GM21381 (cell line): ENCODE measurements at regions not wholly inside any gene's neighbourhood (a gene's known extent, or its start where the extent isn't known, plus 50 kb on each side); places are given as distances from the start of the nearest gene placed in this dataset.

ENCODE experiments used
- ATAC-seq: cut with Tn5 transposase; IDR thresholded peaks from one replicate; pipeline ENCODE4 v1.9.1; 2021; ENCODE audit warnings: mild to moderate bottlenecking, moderate library complexity; ENCODE audit not compliant: unreplicated experiment

DNA sequence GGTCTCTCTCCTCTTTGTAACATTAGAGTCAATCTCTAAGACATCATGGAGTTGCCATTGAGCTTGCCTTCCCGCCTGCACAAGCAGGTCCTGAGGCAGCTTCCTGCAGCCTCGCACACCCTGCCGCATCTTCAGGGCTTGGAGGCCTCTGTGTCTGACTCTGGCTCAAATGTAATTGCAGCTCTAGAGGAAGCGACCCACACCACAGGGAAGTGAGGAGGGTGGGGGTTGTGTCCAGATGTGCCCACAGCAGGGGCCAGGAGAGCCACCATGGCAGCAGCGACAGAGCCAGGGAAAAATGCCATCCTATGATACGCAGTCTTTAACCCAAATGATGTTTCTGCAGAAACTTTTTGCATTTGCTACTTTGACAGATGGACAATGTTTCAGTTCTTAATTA, 216.0 kb upstream of the ZNF32 start:
- no peak for ATAC-seq

DNA sequence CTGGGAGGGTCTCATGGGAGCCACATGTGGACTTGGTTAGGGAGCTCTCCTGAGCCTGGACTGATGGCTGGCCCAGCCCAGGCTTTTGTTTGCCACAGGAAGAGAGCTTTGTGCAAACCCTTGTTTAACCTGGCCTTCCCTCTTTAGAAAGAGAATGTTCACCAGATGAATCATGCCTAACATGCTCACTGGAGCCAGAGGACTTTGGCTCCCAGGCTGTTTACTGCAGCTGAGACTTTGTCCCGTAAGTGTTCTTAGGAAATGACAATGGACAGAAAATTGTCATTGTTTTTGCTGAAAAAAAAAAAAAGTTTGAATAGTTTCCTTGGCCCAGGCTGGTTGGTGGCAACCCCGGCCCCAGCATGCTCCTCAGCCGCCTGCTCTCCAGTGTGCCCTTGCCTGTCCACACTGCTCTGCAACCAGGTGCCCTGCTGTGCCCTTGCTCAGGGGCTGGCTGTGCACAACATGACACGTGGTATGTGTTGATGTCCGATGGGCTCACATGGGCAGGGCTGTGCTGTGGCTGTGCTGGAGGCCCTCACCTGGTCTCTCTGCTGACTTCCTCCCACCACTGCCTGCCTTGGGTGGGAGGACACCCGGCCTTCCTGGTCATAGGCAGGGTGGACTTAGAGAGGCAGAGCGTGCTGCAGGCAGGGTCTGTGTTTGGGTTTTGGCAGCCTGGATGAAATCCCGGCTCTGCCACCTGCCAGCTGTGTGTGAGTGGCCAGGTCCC, 215.3 kb upstream of the ZNF32 start:
- no peak for ATAC-seq

DNA sequence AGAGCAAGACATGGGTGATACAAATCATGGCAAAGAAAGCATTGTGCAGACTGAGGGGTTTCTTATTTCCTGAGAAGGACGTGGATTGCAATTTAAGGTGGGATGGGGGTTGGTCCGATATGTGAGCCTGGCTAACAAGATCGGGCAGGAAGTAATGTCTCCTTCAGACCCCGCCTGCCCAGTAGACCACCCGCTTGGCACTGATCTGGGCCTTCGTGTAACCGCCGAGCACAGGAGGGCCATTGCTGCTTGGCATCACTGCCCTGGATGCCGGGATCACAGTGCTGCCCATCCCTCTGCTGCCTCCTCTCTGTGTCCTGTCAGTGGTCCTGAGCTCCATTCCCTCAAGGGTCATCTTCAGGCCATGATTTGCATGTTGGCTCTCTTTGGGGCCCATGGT, 214.6 kb upstream of the ZNF32 start:
- ATAC-seq: no peak

DNA sequence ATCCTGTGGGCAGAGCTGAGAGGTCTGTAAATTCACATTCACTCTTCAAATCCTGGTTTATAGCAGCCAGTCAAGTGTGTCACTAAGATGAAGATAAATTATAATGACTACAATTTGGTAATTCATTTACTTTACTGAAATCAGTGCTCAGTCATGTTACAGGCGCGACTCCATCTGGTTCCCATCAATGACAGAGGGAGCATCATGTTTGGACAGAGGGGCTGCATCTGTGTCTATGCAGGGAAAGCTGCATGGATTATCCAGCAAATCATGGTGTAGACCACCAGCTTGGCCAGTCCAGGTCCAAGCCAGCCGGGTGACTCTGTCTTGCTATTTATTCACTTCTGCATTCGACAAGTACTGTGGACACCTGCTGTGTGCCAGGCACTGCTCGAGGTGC, 214.1 kb upstream of the ZNF32 start:
- ATAC-seq: no peak

DNA sequence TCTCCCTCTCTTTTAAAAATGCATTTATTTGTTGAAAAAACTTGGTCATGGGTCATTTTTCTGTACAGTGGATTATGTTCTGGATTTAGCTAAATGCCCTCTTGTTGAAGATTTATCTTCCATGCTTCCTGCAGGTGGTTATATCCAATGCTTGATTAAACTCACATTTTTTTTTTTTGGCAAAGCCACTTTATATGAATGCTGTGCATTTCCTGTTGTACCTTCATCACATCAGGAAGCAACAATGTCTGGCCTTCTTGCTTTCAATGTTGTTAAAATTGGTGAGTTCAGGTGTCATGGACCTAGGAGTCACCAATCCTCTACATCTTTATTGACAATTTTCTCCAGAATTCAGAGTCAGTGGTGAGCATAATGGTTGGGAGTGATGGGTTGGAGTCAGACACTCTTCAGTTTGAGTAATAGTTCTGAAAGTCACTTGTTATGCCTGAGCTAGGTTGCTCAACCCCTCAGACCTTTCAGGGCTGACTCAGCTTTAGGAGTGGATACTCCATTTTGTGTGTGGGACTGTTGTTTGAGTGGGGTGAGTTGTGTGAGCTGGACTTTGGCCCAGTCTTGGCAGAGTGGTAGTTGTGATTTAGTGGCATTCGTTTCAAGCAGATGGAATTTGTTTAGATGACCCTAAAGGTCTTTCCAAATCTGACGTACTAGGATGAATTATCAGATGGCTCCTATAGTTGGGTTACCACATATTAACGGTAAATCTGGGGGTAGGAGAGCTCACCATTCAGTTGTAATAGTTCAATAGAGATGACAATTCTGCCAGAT, 213.5 kb upstream of the ZNF32 start:
- ATAC-seq: no peak

DNA sequence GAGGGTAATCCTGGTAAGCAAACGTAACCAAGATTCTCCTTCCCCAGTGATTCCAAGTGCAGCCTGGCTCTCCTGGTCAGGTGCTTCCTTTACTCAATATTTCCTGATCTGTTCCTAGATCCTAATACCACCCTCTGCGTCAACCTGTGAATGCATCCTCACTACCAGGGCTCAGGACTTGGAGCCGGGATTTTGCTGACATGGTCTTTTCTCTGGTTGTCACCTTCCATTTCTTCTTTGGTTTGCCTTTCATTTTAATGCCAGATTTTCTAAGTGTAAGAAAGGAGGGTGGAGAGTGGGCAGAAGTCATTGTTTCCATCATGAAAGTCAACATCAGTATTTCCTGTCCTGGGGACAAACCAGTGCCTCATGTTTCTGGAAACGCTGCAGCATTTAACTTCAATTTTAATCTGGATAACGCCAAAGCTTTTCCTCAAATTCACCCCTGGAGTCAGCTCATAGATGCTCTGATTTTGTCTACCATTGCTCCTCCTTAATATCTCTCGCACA, 210.4 kb upstream of the ZNF32 start:
- no peak for ATAC-seq

DNA sequence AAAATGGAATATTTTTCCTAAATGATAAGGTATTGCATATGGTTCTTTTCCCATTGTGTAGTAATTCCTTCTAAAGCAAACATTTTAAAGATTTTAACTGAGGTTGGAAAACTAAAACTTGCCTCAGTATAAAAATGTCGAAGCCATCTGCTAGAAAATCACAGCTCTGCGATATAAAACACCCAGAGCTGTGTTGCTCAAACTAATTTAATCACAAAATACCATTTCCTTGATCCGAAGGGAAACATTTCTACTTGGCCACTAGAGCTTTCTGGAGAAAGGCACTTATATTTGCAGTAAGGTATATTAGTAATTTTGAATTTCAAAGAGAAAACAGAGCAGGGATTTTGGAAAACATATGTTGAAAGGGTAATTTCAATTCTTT, 209.2 kb upstream of the ZNF32 start:
- no peak for ATAC-seq

DNA sequence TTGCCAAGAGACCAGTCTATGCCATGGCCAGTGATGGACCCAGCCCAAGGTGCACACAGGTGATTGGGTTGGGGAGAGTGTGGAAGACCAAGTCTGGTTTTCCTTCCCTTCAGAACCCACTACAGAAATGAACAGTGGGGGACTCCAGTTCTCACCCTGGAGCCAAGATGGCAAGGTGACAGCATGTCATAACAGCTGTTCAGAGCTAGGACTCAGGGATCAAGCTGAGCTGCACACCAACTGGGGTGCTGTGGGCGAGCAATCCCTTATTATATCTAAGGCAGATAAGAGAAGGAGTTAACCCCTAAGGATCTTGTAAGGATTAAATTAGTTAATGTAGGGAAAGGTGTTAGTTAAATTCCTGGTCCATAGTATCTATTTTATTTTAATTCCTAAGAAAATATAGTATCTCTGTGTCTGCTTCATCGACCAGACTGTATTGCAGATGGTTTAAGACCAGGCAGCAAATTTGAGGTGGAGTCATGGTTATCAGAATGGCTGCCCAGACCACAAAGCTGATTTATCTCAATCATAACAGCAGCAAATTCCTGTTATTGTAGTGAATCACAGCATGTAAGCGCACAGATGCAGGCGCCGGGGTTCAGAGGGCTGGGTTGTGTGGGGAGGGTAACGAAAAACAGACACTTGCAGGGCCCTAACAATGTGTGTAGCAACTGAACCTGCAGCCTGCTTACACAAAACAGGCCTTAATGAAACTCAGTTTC, 208.7 kb upstream of the ZNF32 start:
- ATAC-seq: no peak

DNA sequence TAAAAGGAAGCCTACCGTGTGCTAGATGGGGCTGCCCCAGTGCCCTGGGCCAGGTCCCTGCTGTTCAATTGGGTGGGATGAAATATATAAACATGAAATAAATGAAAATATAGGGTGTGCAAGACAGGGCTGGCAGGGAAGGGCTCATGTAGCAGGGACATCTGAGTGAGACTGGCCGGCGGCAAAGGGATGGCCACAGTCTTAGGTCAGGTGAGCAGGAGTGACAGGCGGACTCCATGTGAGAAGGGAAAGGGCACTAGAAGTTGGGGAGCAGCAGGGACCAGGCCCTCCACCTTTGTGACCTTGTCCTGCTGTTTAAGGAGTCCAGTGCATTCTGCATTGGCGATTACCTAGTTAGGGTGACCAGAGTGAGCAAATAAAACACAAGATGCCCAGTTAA, 207.6 kb upstream of the ZNF32 start:
- ATAC-seq: no peak

DNA sequence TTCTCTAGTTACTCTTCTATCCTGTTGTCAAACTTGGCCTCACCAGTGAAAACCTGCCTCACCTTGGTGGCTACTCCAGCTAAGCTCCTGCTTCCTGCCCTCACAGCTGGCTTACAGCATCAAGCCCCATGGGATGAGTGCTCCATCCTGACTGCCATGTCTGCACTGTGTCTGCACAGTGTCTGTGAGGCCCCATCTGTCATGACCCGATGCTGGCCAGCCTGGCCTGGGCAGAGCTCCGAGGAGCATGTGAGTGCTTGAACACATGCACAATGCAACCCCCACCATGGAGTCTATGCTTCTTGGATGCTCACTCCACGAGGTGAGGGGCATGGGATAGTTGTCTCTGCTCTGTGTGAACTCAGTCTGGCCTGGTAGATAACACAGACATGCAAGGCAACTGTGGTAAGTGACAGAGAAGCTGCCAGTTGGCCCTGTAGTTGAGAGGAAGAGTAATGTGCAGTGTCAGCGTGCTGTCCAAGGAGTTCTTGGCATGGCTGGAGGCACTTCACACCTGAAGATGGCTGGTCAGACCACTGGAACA, 207.1 kb upstream of the ZNF32 start:
- ATAC-seq: no peak

DNA sequence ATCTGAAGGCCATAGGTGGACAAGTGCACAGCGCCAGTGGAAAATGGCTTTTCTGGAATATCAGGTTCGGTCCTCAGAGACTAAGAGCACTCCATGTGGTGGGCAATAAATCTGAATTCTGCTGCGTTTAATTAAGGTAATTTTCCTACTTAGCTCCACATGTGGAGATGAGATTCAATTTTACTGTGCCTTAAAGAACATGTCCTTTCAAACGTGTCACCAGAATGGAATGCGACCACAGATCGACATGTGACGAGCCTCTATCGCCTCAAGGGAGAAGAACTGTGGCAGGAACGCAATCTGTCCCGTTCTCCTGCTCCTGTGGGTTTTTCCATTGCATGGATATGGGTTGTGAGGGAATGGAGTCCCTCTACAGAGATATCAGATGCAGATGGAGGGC, 205.3 kb upstream of the ZNF32 start:
- ATAC-seq: no peak

DNA sequence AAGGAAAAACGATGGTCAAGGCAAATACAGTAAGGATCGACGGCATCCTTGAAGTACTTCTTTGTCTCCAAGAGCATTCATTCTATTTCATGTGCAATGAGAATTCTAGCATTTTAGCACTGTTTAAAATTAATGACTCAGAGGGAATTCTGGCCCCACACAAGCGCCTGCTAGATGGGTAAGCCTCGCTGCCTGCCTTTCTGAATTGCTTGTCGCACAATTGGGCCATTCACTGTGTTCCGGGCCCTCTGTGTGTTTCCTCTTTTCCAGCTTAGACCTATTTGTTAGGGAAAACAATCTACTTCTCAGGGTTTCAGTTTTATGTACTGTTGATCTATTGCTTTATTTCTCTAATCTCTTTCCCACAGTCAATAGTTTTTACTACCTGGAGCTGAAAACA, 204.7 kb upstream of the ZNF32 start:
- no peak for ATAC-seq

DNA sequence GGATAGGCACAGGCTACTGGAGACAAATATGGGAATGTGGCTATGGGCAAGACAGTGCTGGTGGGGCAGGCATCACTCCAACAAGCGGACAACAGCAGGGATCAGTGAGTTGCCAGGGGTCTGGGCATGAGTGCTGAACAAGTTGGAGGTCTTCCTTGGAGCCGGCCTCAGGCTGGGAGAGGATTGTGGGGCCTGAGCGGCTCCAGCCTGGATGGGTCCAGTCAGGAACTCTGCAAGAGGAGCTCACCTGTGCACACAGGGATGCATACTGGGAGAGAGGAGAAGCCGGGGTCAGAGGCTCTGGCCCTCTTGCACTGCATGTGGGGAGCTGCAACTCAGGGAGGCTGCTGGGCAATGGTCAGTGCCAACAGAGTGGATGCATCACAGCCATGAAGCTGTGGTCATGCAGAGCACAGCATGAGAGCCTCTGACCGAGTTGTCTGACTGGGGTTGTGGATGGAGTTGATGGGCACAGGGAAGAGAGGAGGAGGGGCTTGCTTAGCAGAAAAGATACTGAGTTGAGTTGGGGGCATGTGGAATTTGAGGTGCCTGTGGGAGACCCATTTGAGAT, 204.0 kb upstream of the ZNF32 start:
- no peak for ATAC-seq

DNA sequence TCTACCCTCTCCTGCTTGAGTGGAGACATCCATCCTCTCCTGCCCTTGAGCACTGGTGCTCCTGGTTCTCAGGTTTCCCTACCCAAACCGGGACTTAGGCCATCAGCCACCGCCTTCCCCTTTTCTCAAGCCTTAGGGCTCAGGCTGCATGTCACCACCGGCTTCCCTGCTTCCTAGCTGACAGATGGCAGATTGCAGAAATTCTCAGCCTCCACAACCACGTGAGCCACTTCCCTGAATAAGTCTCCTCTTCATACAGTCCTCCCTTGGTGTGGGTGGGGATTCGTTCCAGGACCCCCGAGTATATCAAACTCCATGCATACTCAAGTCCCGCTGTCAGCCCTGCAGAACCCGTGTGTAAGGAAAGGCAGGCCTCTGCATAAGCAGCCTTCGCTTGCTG, 203.5 kb upstream of the ZNF32 start:
- no peak for ATAC-seq

DNA sequence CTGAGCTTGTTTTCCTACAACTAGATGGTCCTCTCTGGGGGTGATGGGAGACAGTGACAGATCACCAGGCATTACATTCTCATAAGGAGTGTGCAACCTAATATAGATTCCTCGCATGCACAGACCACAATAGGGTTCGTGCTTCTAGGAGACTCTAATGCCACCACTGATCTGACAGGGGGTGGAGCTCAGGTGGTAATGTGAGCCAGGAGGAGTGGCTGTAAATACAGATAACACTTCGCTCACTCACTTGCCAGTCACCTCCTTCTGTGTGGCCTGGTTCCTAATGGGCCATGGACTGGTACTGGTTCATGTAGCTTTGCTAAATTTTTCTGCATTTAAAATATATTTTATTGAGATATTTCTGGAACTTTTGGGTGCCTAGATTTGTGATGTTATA, 202.3 kb upstream of the ZNF32 start:
- no peak for ATAC-seq

DNA sequence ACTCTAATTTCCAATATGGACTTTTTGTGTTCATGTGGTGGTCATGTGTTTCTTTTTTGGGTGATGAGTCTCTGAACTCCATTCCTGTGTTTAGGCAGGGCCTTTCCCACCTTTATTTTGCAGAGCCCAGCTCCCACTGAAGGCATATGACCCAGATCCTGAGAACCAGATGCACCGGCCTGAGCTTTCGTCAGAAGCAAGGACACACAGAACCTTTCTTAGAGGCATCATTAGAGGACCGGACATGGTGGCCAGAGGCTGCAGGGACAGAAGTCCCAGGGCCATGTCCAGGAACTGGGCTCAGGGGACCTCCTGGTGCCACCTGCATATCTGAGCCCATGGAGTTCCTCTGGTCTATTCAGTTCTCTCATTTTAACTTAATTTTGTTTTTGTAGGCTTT, 200.9 kb upstream of the ZNF32 start:
- no peak for ATAC-seq

DNA sequence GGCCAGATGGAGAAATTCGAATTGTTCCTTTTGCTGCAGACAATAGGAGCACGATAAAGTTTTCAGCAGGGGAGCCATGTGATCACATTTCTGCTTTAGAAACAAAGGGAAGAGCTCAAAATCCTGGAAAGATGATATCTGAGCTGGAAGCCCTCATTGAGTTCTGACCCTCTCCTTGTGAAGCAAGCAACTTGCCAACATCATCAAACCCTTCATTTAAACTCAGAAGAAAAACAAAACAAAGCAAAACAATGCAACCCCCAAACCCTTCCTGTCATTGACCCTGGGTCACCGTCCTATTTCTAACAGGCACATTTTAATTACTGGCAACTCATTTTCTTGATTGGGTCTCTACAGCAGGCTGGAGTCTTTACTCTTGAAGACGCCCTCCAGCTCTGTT, 198.3 kb upstream of the ZNF32 start:
- no peak for ATAC-seq

DNA sequence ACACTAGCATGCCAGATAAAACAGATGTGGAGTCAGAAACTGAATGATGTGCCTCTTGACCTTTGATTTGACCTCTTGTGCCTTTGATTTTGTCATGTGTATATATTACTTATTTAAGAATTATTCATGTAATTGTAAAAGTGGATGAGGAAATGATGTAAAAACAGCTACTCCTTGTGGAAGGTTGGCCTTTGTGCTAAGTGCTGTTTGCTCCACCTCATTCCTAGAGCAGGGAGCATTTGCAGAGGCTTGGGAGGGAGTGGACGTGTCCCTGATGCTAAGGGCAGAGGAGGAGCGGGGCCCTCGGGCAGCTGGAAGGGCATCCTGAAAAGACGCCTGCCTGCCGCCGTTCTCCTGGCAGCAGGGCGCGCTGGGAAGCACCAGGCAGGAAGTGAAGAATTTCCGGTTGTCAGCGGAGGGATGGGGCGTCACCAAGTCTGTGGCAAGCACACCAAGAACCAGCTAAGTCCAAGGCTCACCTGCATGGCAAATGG, 197.6 kb upstream of the ZNF32 start:
- no peak for ATAC-seq

DNA sequence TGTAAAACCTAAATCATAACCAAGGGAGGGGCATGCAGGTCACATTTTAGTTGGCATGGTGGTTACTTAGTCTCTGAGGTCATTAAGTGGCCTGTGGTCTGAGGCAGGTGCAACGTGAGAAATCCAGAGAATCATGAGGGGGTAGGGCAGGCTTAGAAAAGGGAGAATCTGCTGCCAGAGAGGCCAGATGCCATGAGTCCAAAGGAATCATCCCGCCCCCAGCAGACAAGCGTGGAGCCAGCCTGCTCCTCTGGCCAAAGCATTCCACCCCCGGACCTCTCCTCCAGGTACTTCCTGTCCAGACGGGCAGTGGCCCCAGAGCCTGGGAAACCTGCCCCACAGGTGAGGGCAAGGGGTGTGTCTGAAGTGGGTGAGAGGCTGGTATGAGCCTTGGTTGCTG, 196.4 kb upstream of the ZNF32 start:
- ATAC-seq: no peak

DNA sequence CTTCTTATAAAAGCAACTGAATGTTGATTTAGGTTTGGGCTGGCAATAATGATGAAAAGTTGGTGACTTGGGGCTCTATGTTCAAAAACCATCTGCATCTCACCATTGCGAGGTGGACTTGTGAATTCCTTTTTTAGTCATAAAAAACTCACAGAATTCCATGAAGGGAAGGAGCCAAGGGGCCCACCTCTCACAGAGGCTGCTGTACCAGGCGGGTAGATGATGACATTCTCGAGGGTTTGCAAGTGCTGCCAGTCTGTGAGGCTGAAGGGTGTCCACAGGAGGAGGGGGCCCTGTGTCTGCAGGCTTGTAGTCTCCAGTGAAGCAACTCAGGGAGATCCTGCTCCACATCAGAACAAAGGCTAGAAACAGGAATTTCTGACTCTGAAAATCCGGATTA, 195.5 kb upstream of the ZNF32 start:
- no peak for ATAC-seq
